T47D (cell line): ENCODE measurements at regions not wholly inside any gene's neighbourhood (a gene's known extent, or its start where the extent isn't known, plus 50 kb on each side); places are given as distances from the start of the nearest gene placed in this dataset.

ENCODE experiments used
- DNase-seq, 2 experiments: peaks; one replicate each; pipeline versions ENCODE4 v3.0.0 to v3.0.0-alpha.2; 2011 to 2012; ENCODE audit warnings: low read depth in 1 of 2, low spot score in 1 of 2
- JUND ChIP-seq: IDR thresholded peaks from 2 replicates; pipeline ENCODE4 v1.6.1; 2012; ENCODE audit warnings: low read depth
- in situ Hi-C: cut with HindIII; loops from 2 replicates; pipeline ENCODE4 v1.10.0; 2016; ENCODE audit warnings: low sequenced_read_pairs, low pct_unique_long_range_greater_than_20kb

GRCh38 chr9:115240676-115241075, 122.7 kb upstream of the TNC start:
- DNase-seq: no peak
- in situ Hi-C loops: no loop called here
- TF ChIP-seq JUND: no peak

- no peak for DNase-seq
- in situ Hi-C loops: no loop called here
- TF ChIP-seq JUND: no peak
These were observed 123.7 kb upstream of the TNC start for GRCh38 chr9:115241641-115242040.

- no peak for DNase-seq
- TF ChIP-seq JUND: no peak
- in situ Hi-C loops: no loop called here
These were observed 131.5 kb upstream of the TNC start for GRCh38 chr9:115249488-115249887.

- in situ Hi-C loops: no loop called here
- no peak for DNase-seq
- no peak for TF ChIP-seq JUND
These were observed 132.7 kb upstream of the TNC start for GRCh38 chr9:115250621-115251032.

GRCh38 chr9:115254287-115255180, 136.6 kb upstream of the TNC start:
- in situ Hi-C loops: no loop called here
- no peak for TF ChIP-seq JUND
- DNase-seq: no peak

GRCh38 chr9:115261656-115262081, 143.7 kb upstream of the TNC start:
- no peak for DNase-seq
- no peak for TF ChIP-seq JUND
- in situ Hi-C loops: no loop called here

- in situ Hi-C loops: no loop called here
- TF ChIP-seq JUND: no peak
- DNase-seq: no peak
These were observed 144.5 kb upstream of the TNC start for GRCh38 chr9:115262477-115262876.

- in situ Hi-C loops: no loop called here
- DNase-seq: no peak
- no peak for TF ChIP-seq JUND
These were observed 145.0 kb upstream of the TNC start for GRCh38 chr9:115262952-115263351.

- in situ Hi-C loops: no loop called here
- DNase-seq: no peak
- no peak for TF ChIP-seq JUND
These were observed 145.6 kb upstream of the TNC start for GRCh38 chr9:115263371-115264075.

GRCh38 chr9:115264313-115264712, 146.4 kb upstream of the TNC start:
- no peak for DNase-seq
- in situ Hi-C loops: no loop called here
- no peak for TF ChIP-seq JUND

GRCh38 chr9:115267790-115268189, 149.8 kb upstream of the TNC start:
- DNase-seq: peak in 1 of 2 experiments; percentile 12
- no peak for TF ChIP-seq JUND
- in situ Hi-C loops: no loop called here

GRCh38 chr9:115275753-115276152, 157.8 kb upstream of the TNC start:
- no peak for TF ChIP-seq JUND
- in situ Hi-C loops: no loop called here
- no peak for DNase-seq

GRCh38 chr9:115276621-115277020, 158.7 kb upstream of the TNC start:
- in situ Hi-C loops: no loop called here
- TF ChIP-seq JUND: no peak
- no peak for DNase-seq
